Esophagus muscularis mucosa (tissue), 4 donors: ENCODE measurements at regions not wholly inside any gene's neighbourhood (a gene's known extent, or its start where the extent isn't known, plus 50 kb on each side); places are given as distances from the start of the nearest gene placed in this dataset.

Experiments used
- DNase-seq: peaks from one replicate; pipeline ENCODE4 v3.0.0-alpha.2; 2017; ENCODE audit errors: extremely low spot score
- H3K27ac ChIP-seq, 4 donors: fragments of 200-600 bp; sonication (generic); replicated peaks in 1 of 4; 1 replicate in 3 of 4; 2 replicates in 1 of 4; pipeline ENCODE4 v1.5.1; 2016 to 2019; ENCODE audit warnings: mild to moderate bottlenecking in 1 of 4
- H3K27me3 ChIP-seq, 4 donors: fragments of 200-600 bp; sonication (generic); one replicate each; pipeline versions ENCODE4 v1.5.1 to v1.6.0; 2016 to 2019
- H3K36me3 ChIP-seq, 4 donors: fragments of 200-600 bp; sonication (generic); one replicate each; pipeline ENCODE4 v1.5.1; 2016 to 2019
- H3K4me1 ChIP-seq, 4 donors: fragments of 200-600 bp; sonication (generic); one replicate each; pipeline ENCODE4 v1.5.1; 2016 to 2019
- H3K4me3 ChIP-seq, 4 donors: fragments of 200-600 bp; sonication (generic); 1 replicate in 2 of 4; 2 replicates in 2 of 4; pipeline ENCODE4 v1.5.1; 2016 to 2019; ENCODE audit warnings: mild to moderate bottlenecking in 4 of 4, moderate library complexity in 1 of 4
- H3K9me3 ChIP-seq, 4 donors: fragments of 200-600 bp; sonication (generic); 1 replicate in 3 of 4; 2 replicates in 1 of 4; pipeline ENCODE4 v1.5.1; 2016 to 2019
- CTCF ChIP-seq, 3 experiments: fragments of 200-600 bp in 2 of 3; fragments of 450-650 bp in 1 of 3; sonication (generic) in 2 of 3; IDR thresholded peaks; one replicate each; pipeline ENCODE4 v1.5.1; 2017 to 2019; ENCODE audit warnings: antibody characterized with exemption in 3 of 3, mild to moderate bottlenecking in 2 of 3, moderate library complexity in 1 of 3
- EP300 ChIP-seq: sonication (generic); formaldehyde crosslinking; IDR thresholded peaks from one replicate; pipeline ENCODE4 v1.6.1; 2017; ENCODE audit warnings: antibody characterized with exemption
- POLR2A ChIP-seq: fragments of 450-650 bp; IDR thresholded peaks from one replicate; pipeline ENCODE4 v1.6.1; 2017; ENCODE audit warnings: antibody characterized with exemption, moderate library complexity, mild to moderate bottlenecking, low read depth
- POLR2AphosphoS5 ChIP-seq, 2 donors: sonication (generic); formaldehyde crosslinking; IDR thresholded peaks; one replicate each; pipeline ENCODE4 v1.6.1; 2017; ENCODE audit warnings: antibody characterized with exemption in 2 of 2
- WGBS: methylation state at CpG from one replicate; pipeline ENCODE4 v1.1.5; 2018; 5-methylcytosine and 5-hydroxymethylcytosine counted together
- intact Hi-C: fragments of 100-400 bp; cut with DNase I; formaldehyde crosslinking; loops from one replicate; pipeline ENCODE4 v1.15.1; 2023

GRCh38 chr10:127805950-127806349 lies 69.0 kb downstream of the FOXI2 start:
- Histone ChIP-seq H3K4me3 (no peak overlapping the region), H3K4me1 (no peaks in the 10 kb centered on the region), H3K36me3 (no peaks in the 10 kb centered on the region), H3K27ac (no peak overlapping the region), H3K9me3 (peaks cover 0 to 6% (median 0%) of the 10 kb centered on the region in 4 donors), H3K27me3 (no peaks in the 10 kb centered on the region)
- DNase-seq, result no peak
- intact Hi-C loops, result no loop called here
- TF ChIP-seq EP300 (no peak), CTCF (IDR thresholded peaks at IDR 0.05) (no peak), POLR2A (no peak), POLR2AphosphoS5 (IDR thresholded peaks at IDR 0.05) (no peak)
- whole genome bisulfite sequencing, result 79% methylated on average over 3 of the region's 3 CpGs

GRCh38 chr10:127812041-127812440 lies 75.1 kb downstream of the FOXI2 start:
- H3K36me3 ChIP-seq, result no peaks in the 10 kb centered on the region
- H3K9me3 ChIP-seq, result peaks cover 0 to 6% (median 0%) of the 10 kb centered on the region in 4 donors
- no peak overlapping the region for H3K4me3 ChIP-seq
- H3K4me1 ChIP-seq, result no peaks in the 10 kb centered on the region
- H3K27me3 ChIP-seq, result peaks cover 0 to 7% (median 0%) of the 10 kb centered on the region in 4 donors
- no peak for TF ChIP-seq POLR2A
- no peak for TF ChIP-seq CTCF (IDR thresholded peaks at IDR 0.05)
- no peak overlapping the region for H3K27ac ChIP-seq
- DNase-seq, result no peak
- intact Hi-C loops, result no loop called here
- WGBS, result 65% methylated on average over 2 of the region's 2 CpGs

- WGBS, result 17% methylated on average over 2 of the region's 2 CpGs
- intact Hi-C loops, result no loop called here
- TF ChIP-seq POLR2AphosphoS5 (IDR thresholded peaks at IDR 0.05) (no peak), CTCF (IDR thresholded peaks at IDR 0.05) (peak in 1 of 3 experiments; percentile 14)
- no peak for DNase-seq
- Histone ChIP-seq H3K36me3 (no peaks in the 10 kb centered on the region), H3K4me1 (no peaks in the 10 kb centered on the region), H3K27ac (no peak overlapping the region), H3K27me3 (peaks cover 0 to 7% (median 0%) of the 10 kb centered on the region in 4 donors), H3K9me3 (peaks cover 0 to 6% (median 0%) of the 10 kb centered on the region in 4 donors), H3K4me3 (no peak overlapping the region)
Observed at GRCh38 chr10:127813290-127813689, 76.3 kb downstream of the FOXI2 start.

- no peak for TF ChIP-seq CTCF (IDR thresholded peaks at IDR 0.05)
- TF ChIP-seq EP300, result no peak
- Histone ChIP-seq H3K4me3 (no peak overlapping the region), H3K27me3 (peaks cover 0 to 7% (median 0%) of the 10 kb centered on the region in 4 donors), H3K27ac (no peak overlapping the region), H3K9me3 (no peaks in the 10 kb centered on the region), H3K36me3 (no peaks in the 10 kb centered on the region), H3K4me1 (no peaks in the 10 kb centered on the region)
- intact Hi-C loops, result no loop called here
- 84% methylated on average over 5 of the region's 5 CpGs for WGBS
- DNase-seq, result no peak
Observed at GRCh38 chr10:127815147-127815546, 77.6 kb downstream of the CLRN3 start.

GRCh38 chr10:127824826-127825225 lies 67.9 kb downstream of the CLRN3 start:
- 88% methylated on average over 2 of the region's 2 CpGs for WGBS
- Histone ChIP-seq H3K4me1 (no peaks in the 10 kb centered on the region), H3K27ac (no peak overlapping the region), H3K4me3 (no peak overlapping the region), H3K9me3 (peaks cover 0 to 7% (median 6%) of the 10 kb centered on the region in 4 donors), H3K27me3 (no peaks in the 10 kb centered on the region), H3K36me3 (no peaks in the 10 kb centered on the region)
- intact Hi-C loops, result no loop called here
- DNase-seq, result no peak
- TF ChIP-seq POLR2AphosphoS5 (IDR thresholded peaks at IDR 0.05), result no peak
- TF ChIP-seq CTCF (IDR thresholded peaks at IDR 0.05), result no peak
- no peak for TF ChIP-seq POLR2A
